HG03045 (cell line): ENCODE measurements at regions not wholly inside any gene's neighbourhood (a gene's known extent, or its start where the extent isn't known, plus 50 kb on each side); places are given as distances from the start of the nearest gene placed in this dataset.
A peak's percentile ranks its signal among the peaks of the same experiment; 100 is the strongest.
"Not testable (repeated sequence)": the region's sequence is repeated elsewhere in the genome, so short reads cannot be mapped to it uniquely, and the experiment has no call there.

ENCODE experiments used
- ATAC-seq: cut with Tn5 transposase; IDR thresholded peaks from one replicate; pipeline ENCODE4 v1.9.1; 2021; ENCODE audit warnings: mild to moderate bottlenecking, moderate library complexity; ENCODE audit not compliant: unreplicated experiment

DNA sequence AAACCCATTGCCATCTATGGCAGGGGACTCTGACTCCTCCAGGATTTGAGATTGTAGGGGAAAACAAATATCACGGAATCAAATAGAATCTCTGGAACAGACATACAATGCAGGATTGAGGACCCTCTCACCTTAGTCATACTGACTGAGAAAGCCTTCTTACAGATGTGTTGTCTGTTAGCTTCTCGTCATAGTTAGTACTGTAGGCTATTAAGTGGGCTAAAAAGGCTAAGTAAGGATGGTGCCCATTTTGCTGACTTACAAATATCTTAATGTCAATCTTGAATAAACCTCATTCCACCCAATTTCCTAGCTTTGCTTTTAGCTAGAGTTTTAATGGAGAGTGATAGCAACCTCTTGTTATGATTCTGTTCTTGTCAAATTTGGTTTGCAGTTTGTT, 352.4 kb downstream of the QKI start:
- no peak for ATAC-seq

- ATAC-seq, result no peak
These were observed 350.8 kb downstream of the QKI start for GRCh38 chr6:163765335-163765734.

- no peak for ATAC-seq
These were observed 350.0 kb downstream of the QKI start for GRCh38 chr6:163764565-163764964.

DNA sequence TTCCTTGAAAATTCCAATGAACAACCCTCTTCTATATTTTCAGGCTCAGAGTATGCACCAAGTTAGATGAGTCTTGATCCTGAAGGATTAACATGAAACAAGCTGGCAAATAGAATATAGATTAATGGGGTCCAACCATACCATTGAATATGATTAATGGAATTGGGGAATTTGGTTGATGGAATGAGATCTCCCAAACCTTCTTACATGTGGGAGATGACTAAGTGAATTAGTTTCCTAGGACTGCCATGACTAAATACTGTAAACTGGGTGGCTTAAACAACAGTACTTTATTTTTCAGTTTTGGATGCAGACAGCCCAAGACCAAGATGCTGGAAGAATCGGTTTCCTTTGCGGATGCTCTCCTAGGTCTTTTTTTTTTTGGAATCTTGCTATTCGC, 347.0 kb downstream of the QKI start:
- ATAC-seq, result no peak

GRCh38 chr6:163760860-163761259, 346.3 kb downstream of the QKI start:
- ATAC-seq, result no peak

DNA sequence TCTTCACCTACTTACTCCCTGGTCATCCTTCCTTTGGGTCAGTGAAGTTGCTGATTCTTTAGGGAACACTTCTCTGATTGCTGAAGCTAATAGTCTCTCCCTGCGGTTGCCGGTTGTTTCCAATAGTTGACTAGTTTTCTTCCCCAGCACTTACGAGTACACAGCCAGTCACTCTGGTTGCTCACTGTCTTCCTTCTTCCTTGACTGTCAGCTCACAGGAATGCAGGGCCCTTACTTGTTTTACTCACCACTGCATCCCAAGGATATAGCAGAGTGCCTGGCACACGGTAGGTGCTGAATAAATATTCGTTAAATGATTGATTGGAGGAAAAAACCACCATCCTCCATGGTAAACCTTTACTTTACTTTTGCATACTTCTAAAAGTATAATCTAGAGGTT, 345.0 kb downstream of the QKI start:
- ATAC-seq, result no peak

GRCh38 chr6:163757520-163757919, 343.0 kb downstream of the QKI start:
- ATAC-seq, result no peak

DNA sequence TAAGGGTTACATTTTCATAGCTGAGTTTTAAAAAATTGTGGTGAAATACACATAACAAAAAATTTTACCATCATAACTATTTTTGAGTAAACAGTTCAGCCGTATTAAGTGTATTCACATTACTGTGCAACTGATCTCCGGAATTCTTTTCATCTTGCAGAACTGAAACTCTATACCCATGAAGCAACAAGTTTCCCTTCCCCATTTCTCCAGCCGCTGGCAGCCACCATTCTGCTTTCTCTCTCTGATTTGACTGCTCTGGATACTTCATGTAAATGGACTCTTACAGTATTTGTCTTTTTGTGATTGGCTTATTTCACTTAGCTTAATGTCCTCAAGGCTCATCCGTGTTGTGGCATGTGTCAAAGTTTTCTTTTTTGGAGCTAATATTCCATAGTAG, 341.6 kb downstream of the QKI start:
- peak; percentile 99 for ATAC-seq

- ATAC-seq, result no peak
These were observed 340.3 kb downstream of the QKI start for GRCh38 chr6:163754866-163755265.

GRCh38 chr6:163753430-163753829, 338.9 kb downstream of the QKI start:
- ATAC-seq, result no peak

GRCh38 chr6:163752446-163752845, 337.9 kb downstream of the QKI start:
- ATAC-seq, result no peak

- ATAC-seq, result no peak
These were observed 336.6 kb downstream of the QKI start for GRCh38 chr6:163751032-163751525.

DNA sequence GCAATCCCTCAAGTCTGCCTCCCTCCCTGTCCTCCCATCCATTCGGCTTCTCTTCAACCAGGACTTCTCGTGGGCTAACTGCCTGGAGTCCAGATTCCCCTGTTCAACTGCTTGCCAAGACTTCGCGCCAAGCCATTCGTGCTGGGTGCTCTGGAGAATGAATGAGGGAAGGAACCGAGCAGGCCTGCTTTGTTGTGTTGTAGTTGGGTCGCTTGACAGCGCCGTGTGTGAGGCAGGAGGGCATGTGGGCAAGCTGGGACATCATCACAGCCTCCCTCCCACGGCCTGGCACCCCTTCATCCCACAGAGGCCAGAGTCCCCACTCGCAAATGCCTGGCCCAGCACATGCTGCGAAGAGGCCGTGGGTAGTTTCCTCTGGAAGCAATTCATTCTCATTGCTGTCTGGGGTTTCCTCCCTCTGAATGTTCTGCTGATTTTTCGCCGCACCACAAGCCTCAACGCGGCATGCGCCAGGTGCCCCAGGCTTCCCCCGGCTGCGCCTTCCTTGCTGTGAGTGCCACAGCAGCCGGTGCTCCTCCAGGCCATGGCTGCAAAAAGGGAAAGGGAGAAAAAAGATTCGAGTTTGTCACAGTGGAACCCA, 336.0 kb downstream of the QKI start:
- ATAC-seq, result no peak

- ATAC-seq, result no peak
These were observed 334.4 kb downstream of the QKI start for GRCh38 chr6:163748886-163749285.

DNA sequence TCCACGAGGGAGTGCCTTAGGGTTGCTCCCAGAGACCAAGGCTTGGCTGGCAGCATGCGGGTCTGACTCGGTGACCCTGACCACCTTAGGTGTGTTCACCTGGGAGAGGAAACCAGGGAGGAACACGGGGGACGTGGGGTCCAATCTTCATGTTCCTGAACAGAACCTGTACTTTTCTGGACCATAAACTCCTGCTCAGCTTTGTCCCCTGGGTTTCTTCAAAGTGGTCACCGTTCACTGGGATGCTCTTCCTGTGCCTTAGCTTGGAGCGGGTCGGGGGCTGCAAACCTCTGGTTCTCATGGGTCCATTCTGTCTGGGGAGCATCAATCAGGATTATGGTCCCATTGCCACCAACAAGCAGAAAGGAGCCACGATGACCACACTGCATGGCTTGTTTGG, 333.5 kb downstream of the QKI start:
- no peak for ATAC-seq

GRCh38 chr6:163747058-163747457, 332.5 kb downstream of the QKI start:
- ATAC-seq, result not testable (repeated sequence)

GRCh38 chr6:163745536-163746400, 331.2 kb downstream of the QKI start:
- ATAC-seq, result no peak

GRCh38 chr6:163744256-163744925, 329.9 kb downstream of the QKI start:
- no peak for ATAC-seq

- no peak for ATAC-seq
These were observed 329.3 kb downstream of the QKI start for GRCh38 chr6:163743796-163744195.

DNA sequence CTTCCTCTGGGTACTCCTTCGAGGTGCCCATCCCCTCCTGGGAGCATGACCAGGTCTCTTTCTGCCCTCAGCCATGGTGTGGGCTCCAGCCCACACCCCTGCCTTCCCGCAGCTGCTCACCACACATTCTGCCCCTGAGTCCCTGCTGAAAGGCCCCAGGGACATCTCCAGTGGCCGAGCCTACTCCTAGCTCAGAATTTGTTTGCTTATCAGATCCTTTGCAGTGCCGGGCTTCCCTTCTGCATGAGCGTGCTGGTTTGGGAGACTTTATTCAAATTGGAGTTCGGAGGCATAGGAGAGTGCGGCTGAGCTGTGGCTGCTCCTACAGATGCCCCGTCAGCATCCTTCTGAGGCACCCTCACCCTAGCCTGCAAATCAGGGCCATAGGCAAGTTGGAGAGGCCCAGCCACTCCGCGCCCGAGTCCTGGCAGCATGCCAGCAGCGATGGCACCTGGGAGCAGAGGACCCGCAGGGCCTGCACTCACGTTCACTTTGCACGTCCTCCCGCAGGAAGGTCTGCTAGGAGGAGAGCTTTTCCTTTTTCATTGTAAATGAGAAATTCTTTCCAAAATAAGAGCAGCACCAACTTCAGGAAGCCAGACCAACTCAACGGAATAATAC, 327.3 kb downstream of the QKI start:
- no peak for ATAC-seq

GRCh38 chr6:163741342-163741741, 326.8 kb downstream of the QKI start:
- ATAC-seq, result no peak
